ENCODE measurements at regions not wholly inside any gene's neighbourhood (a gene's known extent, or its start where the extent isn't known, plus 50 kb on each side); places are given as distances from the start of the nearest gene placed in this dataset.

DNA sequence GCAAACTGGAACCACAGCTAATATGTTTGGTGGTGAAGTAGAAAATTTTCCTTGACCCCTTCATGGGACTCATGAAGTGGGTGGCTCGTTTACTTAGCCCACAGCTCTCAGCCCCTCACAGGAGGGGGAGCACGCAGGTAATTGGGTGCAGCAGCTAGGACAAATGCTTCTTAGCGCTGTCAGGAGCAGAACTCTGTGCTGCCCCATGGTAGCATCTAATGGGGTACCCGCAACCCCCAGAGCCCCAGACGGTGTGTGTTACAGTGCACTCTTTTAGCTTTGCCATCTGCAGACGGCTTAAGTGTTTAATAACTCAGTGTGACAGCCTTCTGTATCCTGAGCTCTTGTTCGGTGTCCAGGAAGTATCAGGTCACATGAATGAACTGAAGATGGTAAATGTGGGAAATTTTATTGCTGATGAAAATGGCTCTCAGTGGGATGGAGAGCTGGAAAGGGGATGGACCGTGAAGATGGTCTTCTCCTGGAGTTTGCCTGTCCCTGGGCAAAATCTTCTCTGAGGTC lies 189.6 kb upstream of the ZRANB2 start:
- Histone ChIP-seq H3K4me1 (ENCODE audit: insufficient read depth, low read length, poor library complexity, severe bottlenecking) (peaks cover 6% of the 10 kb centered on the region), H3K9me3 (ENCODE audit: low read depth, low read length, poor library complexity, severe bottlenecking) (no peaks in the 10 kb centered on the region), H3K27ac (ENCODE audit: low read depth, low read length, poor library complexity, severe bottlenecking) (no peak overlapping the region), H3K4me3 (ENCODE audit: low read depth, low read length, poor library complexity, severe bottlenecking) (no peak overlapping the region), H3K36me3 (ENCODE audit: insufficient read depth, low read length, poor library complexity, severe bottlenecking) (no peaks in the 10 kb centered on the region), H3K27me3 (replicated peaks; ENCODE audit: insufficient read depth, low read depth, low read length, poor library complexity) (no peaks in the 10 kb centered on the region)
- no peak for DNase-seq (ENCODE audit: low spot score)
- intact Hi-C loops (cut with micrococcal nuclease; ENCODE audit: unreplicated experiment) = no loop called here
- CTCF ChIA-PET = no interaction called here
- no TSS peak for BruUV-seq (replicated peaks)
- POLR2A ChIA-PET (ENCODE audit: low non-redundant PET) = no interaction called here
- TF ChIP-seq, protein P1, sequence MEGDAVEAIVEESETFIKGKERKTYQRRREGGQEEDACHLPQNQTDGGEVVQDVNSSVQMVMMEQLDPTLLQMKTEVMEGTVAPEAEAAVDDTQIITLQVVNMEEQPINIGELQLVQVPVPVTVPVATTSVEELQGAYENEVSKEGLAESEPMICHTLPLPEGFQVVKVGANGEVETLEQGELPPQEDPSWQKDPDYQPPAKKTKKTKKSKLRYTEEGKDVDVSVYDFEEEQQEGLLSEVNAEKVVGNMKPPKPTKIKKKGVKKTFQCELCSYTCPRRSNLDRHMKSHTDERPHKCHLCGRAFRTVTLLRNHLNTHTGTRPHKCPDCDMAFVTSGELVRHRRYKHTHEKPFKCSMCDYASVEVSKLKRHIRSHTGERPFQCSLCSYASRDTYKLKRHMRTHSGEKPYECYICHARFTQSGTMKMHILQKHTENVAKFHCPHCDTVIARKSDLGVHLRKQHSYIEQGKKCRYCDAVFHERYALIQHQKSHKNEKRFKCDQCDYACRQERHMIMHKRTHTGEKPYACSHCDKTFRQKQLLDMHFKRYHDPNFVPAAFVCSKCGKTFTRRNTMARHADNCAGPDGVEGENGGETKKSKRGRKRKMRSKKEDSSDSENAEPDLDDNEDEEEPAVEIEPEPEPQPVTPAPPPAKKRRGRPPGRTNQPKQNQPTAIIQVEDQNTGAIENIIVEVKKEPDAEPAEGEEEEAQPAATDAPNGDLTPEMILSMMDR (conservative IDR thresholded peaks at IDR 0.05; ENCODE audit: low read depth, low read length) = no peak
- no peak for TF ChIP-seq EZH2 (IDR thresholded peaks at IDR 0.05; ENCODE audit: borderline replicate concordance, low read depth, low read length, poor library complexity, severe bottlenecking)

DNA sequence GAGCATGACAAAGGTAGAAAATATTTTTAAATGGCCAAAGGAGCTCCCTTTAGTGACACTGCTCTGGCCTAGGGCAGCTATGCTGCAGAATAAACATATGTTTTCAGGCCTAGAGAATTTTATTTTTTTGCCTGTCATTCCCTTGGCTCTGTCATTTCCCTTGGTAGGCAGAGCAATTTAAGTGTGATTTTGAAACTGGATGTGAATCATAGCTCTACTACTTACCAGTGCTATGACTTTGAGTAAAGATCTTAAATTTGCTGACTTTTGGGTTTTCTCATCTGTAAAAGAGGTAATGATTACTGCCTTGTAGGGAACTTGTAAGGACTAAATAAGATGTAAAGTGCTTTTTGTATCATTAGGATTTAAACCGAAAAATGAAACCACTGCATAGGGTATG lies 189.0 kb upstream of the ZRANB2 start:
- TF ChIP-seq EZH2 (IDR thresholded peaks at IDR 0.05; ENCODE audit: borderline replicate concordance, low read depth, low read length, poor library complexity, severe bottlenecking) = no peak
- TF ChIP-seq, protein P1 (conservative IDR thresholded peaks at IDR 0.05; ENCODE audit: low read depth, low read length) = no peak
- intact Hi-C loops (cut with micrococcal nuclease; ENCODE audit: unreplicated experiment) = no loop called here
- ChIA-PET CTCF (no interaction called here), POLR2A (ENCODE audit: low non-redundant PET) (no interaction called here)
- Histone ChIP-seq H3K4me3 (ENCODE audit: low read depth, low read length, poor library complexity, severe bottlenecking) (no peak overlapping the region), H3K27ac (ENCODE audit: low read depth, low read length, poor library complexity, severe bottlenecking) (no peak overlapping the region), H3K27me3 (replicated peaks; ENCODE audit: insufficient read depth, low read depth, low read length, poor library complexity) (no peaks in the 10 kb centered on the region), H3K4me1 (ENCODE audit: insufficient read depth, low read length, poor library complexity, severe bottlenecking) (peaks cover 6% of the 10 kb centered on the region), H3K36me3 (ENCODE audit: insufficient read depth, low read length, poor library complexity, severe bottlenecking) (no peaks in the 10 kb centered on the region), H3K9me3 (ENCODE audit: low read depth, low read length, poor library complexity, severe bottlenecking) (no peaks in the 10 kb centered on the region)
- BruUV-seq (replicated peaks) = no TSS peak
- no peak for DNase-seq (ENCODE audit: low spot score)

DNA sequence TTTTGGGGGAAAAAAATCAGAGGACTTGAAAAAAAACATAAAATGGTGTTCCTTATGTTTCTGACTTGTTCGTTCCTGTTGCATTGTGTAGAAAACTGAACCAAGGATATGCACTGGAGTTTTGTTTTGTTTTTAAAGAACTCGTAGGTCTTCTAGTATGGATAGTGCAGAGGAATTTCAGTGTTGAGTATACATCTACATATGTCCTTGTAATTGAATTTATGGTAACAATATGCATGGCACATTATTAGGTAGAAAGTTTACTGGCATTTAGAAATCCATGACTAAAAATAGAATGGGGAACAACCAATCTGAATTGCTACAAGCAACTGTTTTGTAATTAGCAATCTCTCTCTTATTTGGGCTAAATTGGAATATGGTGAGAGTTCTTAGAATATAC lies 188.3 kb upstream of the ZRANB2 start:
- no TSS peak for BruUV-seq (replicated peaks)
- CTCF ChIA-PET = no interaction called here

More for the DNA sequence above, 188.3 kb upstream of the ZRANB2 start:
- DNase-seq (ENCODE audit: low spot score) = no peak
- H3K27ac ChIP-seq (ENCODE audit: low read depth, low read length, poor library complexity, severe bottlenecking) = no peak overlapping the region
- peaks cover 6% of the 10 kb centered on the region for H3K4me1 ChIP-seq (ENCODE audit: insufficient read depth, low read length, poor library complexity, severe bottlenecking)
- H3K36me3 ChIP-seq (ENCODE audit: insufficient read depth, low read length, poor library complexity, severe bottlenecking) = no peaks in the 10 kb centered on the region
- no peaks in the 10 kb centered on the region for H3K27me3 ChIP-seq (replicated peaks; ENCODE audit: insufficient read depth, low read depth, low read length, poor library complexity)
- no peaks in the 10 kb centered on the region for H3K9me3 ChIP-seq (ENCODE audit: low read depth, low read length, poor library complexity, severe bottlenecking)
- no peak for TF ChIP-seq EZH2 (IDR thresholded peaks at IDR 0.05; ENCODE audit: borderline replicate concordance, low read depth, low read length, poor library complexity, severe bottlenecking)
- TF ChIP-seq, protein P1 (conservative IDR thresholded peaks at IDR 0.05; ENCODE audit: low read depth, low read length) = no peak
- POLR2A ChIA-PET (ENCODE audit: low non-redundant PET) = no interaction called here
- no peak overlapping the region for H3K4me3 ChIP-seq (ENCODE audit: low read depth, low read length, poor library complexity, severe bottlenecking)
- intact Hi-C loops (cut with micrococcal nuclease; ENCODE audit: unreplicated experiment) = no loop called here

Measured in A673 (cell line).